Smooth muscle cell (in vitro differentiated cells): ENCODE measurements at regions not wholly inside any gene's neighbourhood (a gene's known extent, or its start where the extent isn't known, plus 50 kb on each side); places are given as distances from the start of the nearest gene placed in this dataset.

ENCODE experiments used
- DNase-seq: peaks from one replicate; lab custom pipeline; 2025; ENCODE audit not compliant: unreplicated experiment; lab: John Stamatoyannopoulos, UW
- H2AFZ ChIP-seq: fragments of 200-600 bp; sonication (generic); 2 replicates; pipeline ENCODE4 v1.6.0; 2016; ENCODE audit warnings: antibody characterized with exemption, low read depth, mild to moderate bottlenecking
- H3F3A ChIP-seq: fragments of 200-600 bp; sonication (generic); 2 replicates; pipeline ENCODE4 v1.6.0; 2017; ENCODE audit warnings: antibody characterized with exemption, low read depth
- H3K27ac ChIP-seq: fragments of 200-600 bp; sonication (generic); 2 replicates; pipeline ENCODE4 v1.5.1; 2016; ENCODE audit warnings: low read depth, mild to moderate bottlenecking
- H3K27me3 ChIP-seq: fragments of 200-600 bp; sonication (generic); 2 replicates; pipeline ENCODE4 v1.6.1; 2016; ENCODE audit warnings: low read depth, mild to moderate bottlenecking
- H3K36me3 ChIP-seq: fragments of 200-600 bp; sonication (generic); 2 replicates; pipeline ENCODE4 v1.5.1; 2016; ENCODE audit warnings: low read depth
- H3K4me1 ChIP-seq: fragments of 200-600 bp; sonication (generic); 2 replicates; pipeline ENCODE4 v1.5.1; 2016; ENCODE audit warnings: low read depth
- H3K4me2 ChIP-seq: fragments of 200-600 bp; sonication (generic); 2 replicates; pipeline ENCODE4 v1.6.0; 2016; ENCODE audit warnings: mild to moderate bottlenecking
- H3K4me3 ChIP-seq: fragments of 200-600 bp; sonication (generic); 2 replicates; pipeline ENCODE4 v1.5.1; 2016; ENCODE audit warnings: mild to moderate bottlenecking
- H3K79me2 ChIP-seq: fragments of 200-600 bp; sonication (generic); 2 replicates; pipeline ENCODE4 v1.6.0; 2016; ENCODE audit warnings: low read depth, mild to moderate bottlenecking
- H3K9ac ChIP-seq: fragments of 200-600 bp; sonication (generic); 2 replicates; pipeline ENCODE4 v1.6.0; 2016; ENCODE audit warnings: low read depth
- H3K9me3 ChIP-seq: fragments of 200-600 bp; sonication (generic); replicated peaks from 2 replicates; pipeline ENCODE4 v1.5.1; 2016; ENCODE audit warnings: low read depth
- H4K20me1 ChIP-seq: fragments of 200-600 bp; sonication (generic); 2 replicates; pipeline ENCODE4 v1.6.0; 2016; ENCODE audit warnings: low read depth
- CTCF ChIP-seq: fragments of 200-600 bp; sonication (generic); IDR thresholded peaks from 2 replicates; pipeline ENCODE4 v1.5.1; 2017; ENCODE audit warnings: borderline replicate concordance, mild to moderate bottlenecking, antibody characterized with exemption; ENCODE audit not compliant: insufficient read depth, poor library complexity, severe bottlenecking
- WGBS: methylation state at CpG from one replicate; pipeline ENCODE4 v1.1.7; 2016; ENCODE audit warnings: low lambda C conversion rate; 5-methylcytosine and 5-hydroxymethylcytosine counted together

- Histone ChIP-seq H3K27ac (no peak overlapping the region), H3K36me3 (no peaks in the 10 kb centered on the region), H4K20me1 (no peaks in the 10 kb centered on the region), H3F3A (no peaks in the 10 kb centered on the region), H3K4me3 (no peak overlapping the region), H3K27me3 (no peaks in the 10 kb centered on the region), H2AFZ (peak overlapping the region; percentile 54), H3K4me2 (no peak overlapping the region), H3K9me3 (no peaks in the 10 kb centered on the region), H3K9ac (no peak overlapping the region), H3K79me2 (no peaks in the 10 kb centered on the region), H3K4me1 (no peaks in the 10 kb centered on the region)
- no peak for TF ChIP-seq CTCF
- no peak for DNase-seq
- 48% methylated on average over 2 of the region's 2 CpGs for WGBS
Observed at GRCh38 chr2:140023291-140023690, 1243.1 kb upstream of the NXPH2 start.

DNA sequence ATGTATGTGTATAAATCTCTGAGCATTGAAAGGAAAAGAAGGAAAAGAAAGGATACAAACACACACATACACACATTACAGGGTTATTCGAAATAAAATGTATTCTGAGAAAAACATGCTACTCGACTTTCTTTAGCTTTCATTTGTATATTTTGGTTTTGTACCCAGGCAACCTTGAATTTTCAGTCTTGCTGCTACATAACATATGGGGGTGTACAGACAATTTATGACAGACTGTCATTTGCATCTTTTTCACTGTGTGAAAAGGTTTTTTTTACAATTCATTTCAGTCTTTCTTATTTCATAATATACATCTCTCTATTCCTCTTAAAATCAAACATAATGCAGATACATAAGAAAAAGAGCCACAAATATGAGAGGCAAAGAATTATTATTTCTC is 1238.4 kb upstream of the NXPH2 start:
- no peak for DNase-seq
- no peak overlapping the region for H3K4me3 ChIP-seq
- H3K9ac ChIP-seq, result no peak overlapping the region
- WGBS, result 82% methylated on average over 2 of the region's 2 CpGs
- no peaks in the 10 kb centered on the region for H3F3A ChIP-seq
- no peak overlapping the region for H3K27ac ChIP-seq
- no peak for TF ChIP-seq CTCF
- no peak overlapping the region for H3K4me2 ChIP-seq
- no peaks in the 10 kb centered on the region for H3K36me3 ChIP-seq
- H3K9me3 ChIP-seq, result no peaks in the 10 kb centered on the region
- no peak overlapping the region for H2AFZ ChIP-seq
- H4K20me1 ChIP-seq, result no peaks in the 10 kb centered on the region
- H3K4me1 ChIP-seq, result no peaks in the 10 kb centered on the region
- no peaks in the 10 kb centered on the region for H3K79me2 ChIP-seq
- H3K27me3 ChIP-seq, result no peaks in the 10 kb centered on the region

GRCh38 chr2:140014204-140014546 is 1234.0 kb upstream of the NXPH2 start:
- DNase-seq, result no peak
- Histone ChIP-seq H3K36me3 (no peaks in the 10 kb centered on the region), H3K27me3 (no peaks in the 10 kb centered on the region), H3K4me1 (no peaks in the 10 kb centered on the region), H3K4me2 (no peak overlapping the region), H3K4me3 (no peak overlapping the region), H3F3A (no peaks in the 10 kb centered on the region), H3K79me2 (no peaks in the 10 kb centered on the region), H3K27ac (no peak overlapping the region), H3K9ac (no peak overlapping the region), H2AFZ (no peak overlapping the region), H3K9me3 (no peaks in the 10 kb centered on the region), H4K20me1 (no peaks in the 10 kb centered on the region)
- no peak for TF ChIP-seq CTCF
- WGBS, result 77% methylated on average over 1 of the region's 1 CpG

DNA sequence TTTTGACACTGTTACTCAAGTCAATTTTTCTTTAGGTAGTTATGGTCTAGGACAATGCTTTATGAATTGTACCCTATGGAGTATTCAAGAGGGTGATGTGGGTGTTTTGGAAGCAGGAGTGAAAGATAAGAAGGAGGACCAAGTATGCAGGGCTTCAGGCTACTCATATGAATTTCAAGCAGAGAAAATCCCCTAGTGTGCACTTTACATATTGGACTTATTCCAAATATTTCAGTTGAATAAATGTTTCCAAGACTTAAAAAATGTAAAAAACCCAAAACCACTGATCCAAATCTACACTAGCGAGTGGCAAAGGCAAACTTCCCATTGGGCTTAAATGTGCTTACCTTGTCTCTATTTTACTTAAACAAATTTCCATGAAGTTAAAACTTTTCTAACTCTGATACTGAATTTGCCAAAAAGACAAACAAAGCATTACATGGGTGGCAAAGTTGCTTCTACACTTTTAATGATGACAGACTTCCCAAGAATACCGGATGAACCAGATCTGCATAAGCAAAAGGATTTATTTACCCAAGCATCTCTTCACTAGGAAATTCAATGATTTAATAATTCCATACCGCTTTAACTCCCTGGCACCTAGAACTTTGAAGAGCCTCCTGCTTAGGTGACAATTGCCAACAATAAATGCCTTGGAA is 1233.5 kb upstream of the NXPH2 start:
- Histone ChIP-seq H3K4me1 (no peaks in the 10 kb centered on the region), H3K27me3 (no peaks in the 10 kb centered on the region), H3K27ac (no peak overlapping the region), H2AFZ (no peak overlapping the region), H4K20me1 (no peaks in the 10 kb centered on the region), H3K4me3 (no peak overlapping the region), H3K9ac (no peak overlapping the region), H3K9me3 (no peaks in the 10 kb centered on the region), H3K79me2 (no peaks in the 10 kb centered on the region), H3K4me2 (no peak overlapping the region), H3F3A (no peaks in the 10 kb centered on the region), H3K36me3 (no peaks in the 10 kb centered on the region)
- WGBS, result 83% methylated on average over 3 of the region's 3 CpGs
- DNase-seq, result no peak
- TF ChIP-seq CTCF, result no peak
